HG02870 (cell line): ENCODE measurements at regions not wholly inside any gene's neighbourhood (a gene's known extent, or its start where the extent isn't known, plus 50 kb on each side); places are given as distances from the start of the nearest gene placed in this dataset.

ENCODE experiments used
- ATAC-seq: cut with Tn5 transposase; IDR thresholded peaks from one replicate; pipeline ENCODE4 v1.9.1; 2021; ENCODE audit warnings: mild to moderate bottlenecking, moderate library complexity; ENCODE audit not compliant: unreplicated experiment

GRCh38 chr20:6501061-6501460 lies 266.4 kb upstream of the BMP2 start:
- ATAC-seq = no peak

- no peak for ATAC-seq
These were observed 267.9 kb upstream of the BMP2 start for GRCh38 chr20:6499566-6499965.

- ATAC-seq = no peak
These were observed 270.6 kb upstream of the BMP2 start for GRCh38 chr20:6496874-6497273.

- ATAC-seq = no peak
These were observed 271.6 kb upstream of the BMP2 start for GRCh38 chr20:6495907-6496306.

GRCh38 chr20:6492271-6493055 lies 275.0 kb upstream of the BMP2 start:
- no peak for ATAC-seq

GRCh38 chr20:6490849-6491248 lies 276.6 kb upstream of the BMP2 start:
- ATAC-seq = no peak

GRCh38 chr20:6489361-6490171 lies 277.9 kb upstream of the BMP2 start:
- ATAC-seq = no peak

GRCh38 chr20:6485351-6485750 lies 282.1 kb upstream of the BMP2 start:
- ATAC-seq = no peak

- no peak for ATAC-seq
These were observed 283.8 kb upstream of the BMP2 start for GRCh38 chr20:6483727-6484126.

- ATAC-seq = no peak
These were observed 285.0 kb upstream of the BMP2 start for GRCh38 chr20:6482486-6482885.

- ATAC-seq = no peak
These were observed 286.9 kb upstream of the BMP2 start for GRCh38 chr20:6480328-6481200.

GRCh38 chr20:6473197-6473596 lies 294.3 kb upstream of the BMP2 start:
- ATAC-seq = no peak

- no peak for ATAC-seq
These were observed 295.6 kb upstream of the BMP2 start for GRCh38 chr20:6471871-6472270.

- no peak for ATAC-seq
These were observed 296.3 kb upstream of the BMP2 start for GRCh38 chr20:6471110-6471647.

- no peak for ATAC-seq
These were observed 297.8 kb upstream of the BMP2 start for GRCh38 chr20:6469695-6470094.

GRCh38 chr20:6468423-6469116 lies 298.9 kb upstream of the BMP2 start:
- ATAC-seq = no peak

GRCh38 chr20:6467562-6467961 lies 299.9 kb upstream of the BMP2 start:
- ATAC-seq = no peak

GRCh38 chr20:6466075-6466810 lies 301.2 kb upstream of the BMP2 start:
- ATAC-seq = no peak

- ATAC-seq = no peak
These were observed 316.6 kb upstream of the BMP2 start for GRCh38 chr20:6450841-6451240.

GRCh38 chr20:6440443-6440799 lies 317.6 kb upstream of the FERMT1 start:
- ATAC-seq = no peak
